ENCODE measurements at regions not wholly inside any gene's neighbourhood (a gene's known extent, or its start where the extent isn't known, plus 50 kb on each side); places are given as distances from the start of the nearest gene placed in this dataset.

DNA sequence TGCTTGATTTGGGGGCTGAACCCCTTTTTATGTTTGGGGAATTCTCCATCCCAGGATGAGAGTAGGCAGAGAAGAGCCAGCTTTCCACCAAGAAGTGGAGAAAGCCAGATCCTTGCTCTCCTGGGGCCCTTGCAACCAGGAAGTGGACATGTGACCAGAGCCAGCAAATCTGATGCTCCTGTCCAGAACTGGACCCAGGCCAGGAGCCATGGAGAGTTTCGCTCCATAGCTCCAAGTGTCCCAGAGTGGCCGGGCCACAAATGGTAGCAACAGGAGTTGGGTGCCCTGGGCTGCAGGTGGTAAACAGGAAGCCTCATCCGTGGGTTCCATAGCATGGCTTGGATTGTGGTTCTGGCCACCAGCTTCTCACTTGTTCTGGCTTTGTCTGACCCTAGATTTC, 93.9 kb upstream of the CD82 start:
- Histone ChIP-seq H3K9me3 (ENCODE audit: control insufficient read depth, low read depth, low read length) (no peaks in the 10 kb centered on the region), H2BK15ac (ENCODE audit: low read depth, low read length) (no peak overlapping the region), H2BK12ac (ENCODE audit: insufficient read length, low read depth, low read length) (no peak overlapping the region), H3K18ac (ENCODE audit: insufficient read length, low read depth, low read length) (no peak overlapping the region), H3K4me1 (ENCODE audit: insufficient read depth, low read length) (0 out of 2 replicates have a peak, but pooled peaks cover 5% of the 10 kb centered on the region), H3T11ph (ENCODE audit: low read length) (no peak overlapping the region), H3K27me3 (ENCODE audit: insufficient read depth, low read length) (no peaks in the 10 kb centered on the region), H3K4ac (ENCODE audit: low read depth, low read length) (no peak overlapping the region), H3K9ac (ENCODE audit: extremely low read depth, insufficient read length, low read length) (no peak overlapping the region), H3K27ac (ENCODE audit: insufficient read length, low read depth, low read length) (no peak overlapping the region), H3K56ac (ENCODE audit: insufficient read length, low read depth, low read length) (no peak overlapping the region), H3K23ac (ENCODE audit: insufficient read length, low read depth, low read length) (no peak overlapping the region), H3K79me2 (ENCODE audit: insufficient read depth, low read length) (no peaks in the 10 kb centered on the region), H4K5ac (ENCODE audit: insufficient read length, low read depth, low read length) (no peak overlapping the region), H3K79me1 (ENCODE audit: insufficient read depth, low read depth, low read length, poor library complexity, severe bottlenecking) (no peaks in the 10 kb centered on the region), H2AK5ac (ENCODE audit: insufficient read length, low read length) (no peak overlapping the region), H3K14ac (ENCODE audit: insufficient read depth, low read length) (no peak overlapping the region), H2AFZ (ENCODE audit: low read length) (no peak overlapping the region), H2BK20ac (ENCODE audit: low read depth, low read length, poor library complexity, severe bottlenecking) (no peak overlapping the region), H3K23me2 (ENCODE audit: insufficient read length, low read depth, low read length, poor library complexity, severe bottlenecking) (no peaks in the 10 kb centered on the region), H4K20me1 (ENCODE audit: control insufficient read depth, insufficient read depth, insufficient read length) (no peaks in the 10 kb centered on the region), H4K91ac (ENCODE audit: insufficient read length, low read depth, low read length) (no peak overlapping the region), H4K8ac (replicated peaks; ENCODE audit: insufficient read length, low read depth, low read length) (no peak overlapping the region), H3K4me2 (ENCODE audit: insufficient read depth, insufficient read length, low read length) (no peak overlapping the region), H2BK120ac (ENCODE audit: low read depth, low read length, poor library complexity, severe bottlenecking) (no peak overlapping the region), H2BK5ac (ENCODE audit: insufficient read length, low read length) (no peak overlapping the region)
- peaks cover 17% of the 10 kb centered on the region for H3K27me3 Mint-ChIP-seq (ENCODE audit: low read depth)
- no CpG with 5 or more reads among the region's 3 CpGs for WGBS (ENCODE audit: extremely low coverage, insufficient read length, low lambda C conversion rate)
- TF ChIP-seq, protein P1, sequence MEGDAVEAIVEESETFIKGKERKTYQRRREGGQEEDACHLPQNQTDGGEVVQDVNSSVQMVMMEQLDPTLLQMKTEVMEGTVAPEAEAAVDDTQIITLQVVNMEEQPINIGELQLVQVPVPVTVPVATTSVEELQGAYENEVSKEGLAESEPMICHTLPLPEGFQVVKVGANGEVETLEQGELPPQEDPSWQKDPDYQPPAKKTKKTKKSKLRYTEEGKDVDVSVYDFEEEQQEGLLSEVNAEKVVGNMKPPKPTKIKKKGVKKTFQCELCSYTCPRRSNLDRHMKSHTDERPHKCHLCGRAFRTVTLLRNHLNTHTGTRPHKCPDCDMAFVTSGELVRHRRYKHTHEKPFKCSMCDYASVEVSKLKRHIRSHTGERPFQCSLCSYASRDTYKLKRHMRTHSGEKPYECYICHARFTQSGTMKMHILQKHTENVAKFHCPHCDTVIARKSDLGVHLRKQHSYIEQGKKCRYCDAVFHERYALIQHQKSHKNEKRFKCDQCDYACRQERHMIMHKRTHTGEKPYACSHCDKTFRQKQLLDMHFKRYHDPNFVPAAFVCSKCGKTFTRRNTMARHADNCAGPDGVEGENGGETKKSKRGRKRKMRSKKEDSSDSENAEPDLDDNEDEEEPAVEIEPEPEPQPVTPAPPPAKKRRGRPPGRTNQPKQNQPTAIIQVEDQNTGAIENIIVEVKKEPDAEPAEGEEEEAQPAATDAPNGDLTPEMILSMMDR (conservative IDR thresholded peaks at IDR 0.05): no peak
- peaks cover 0 to 7% of the 10 kb centered on the region in 2 experiments; a peak in 3 of 5 replicates for H3K9me3 Mint-ChIP-seq
- H3K4me1 Mint-ChIP-seq: peaks cover 15 to 21% of the 10 kb centered on the region in 2 experiments
- no peak overlapping the region for H3K27ac Mint-ChIP-seq
- DNase-seq: no peak
- H3K4me3 Mint-ChIP-seq: no peak overlapping the region
- H3K36me3 Mint-ChIP-seq (ENCODE audit: insufficient read depth in 1 of 3, low read depth in 3 of 3): no peaks in the 10 kb centered on the region; a peak in 2 of 7 replicates
